22Rv1 (cell line): ENCODE measurements at regions not wholly inside any gene's neighbourhood (a gene's known extent, or its start where the extent isn't known, plus 50 kb on each side); places are given as distances from the start of the nearest gene placed in this dataset.

Experiments
- CTCF ChIP-seq: fragments of 450-650 bp; IDR thresholded peaks from 2 replicates; pipeline ENCODE4 v1.5.1; 2017; ENCODE audit warnings: mild to moderate bottlenecking
- ZFX ChIP-seq: fragments of 450-650 bp; IDR thresholded peaks from 2 replicates; pipeline ENCODE4 v1.6.1; 2017; ENCODE audit warnings: antibody characterized with exemption, borderline replicate concordance

GRCh38 chr5:125612776-125613175 is 810.4 kb upstream of the GRAMD2B start:
- TF ChIP-seq CTCF (no peak), ZFX (no peak)
